H1 (cell line): ENCODE measurements at regions not wholly inside any gene's neighbourhood (a gene's known extent, or its start where the extent isn't known, plus 50 kb on each side); places are given as distances from the start of the nearest gene placed in this dataset.

Experiments used
- CTCF ChIA-PET: fragments of 300-600 bp; sonication (Branson Sonifier 250); formaldehyde crosslinking; loops from one replicate; lab custom pipeline; 2021; ENCODE audit not compliant: partially characterized antibody; lab: Charles Lee
- POLR2A ChIA-PET: fragments of 300-600 bp; sonication (Branson Sonifier 250); formaldehyde crosslinking; loops from one replicate; lab custom pipeline; 2021; ENCODE audit warnings: inconsistent platforms; ENCODE audit not compliant: partially characterized antibody; lab: Charles Lee
- DNase-seq, 2 experiments: peaks; one replicate each; pipeline versions ENCODE4 v3.0.0 to v3.0.0-alpha.2; 2010 to 2022; ENCODE audit warnings: low spot score in 2 of 2, low read depth in 1 of 2, mixed read lengths in 1 of 2
- FAIRE-seq: peaks from 2 replicates; lab custom pipeline; 2011; peaks lifted over from hg19 to GRCh38; lab: Jason Lieb, UNC
- H2AFZ ChIP-seq: 2 replicates; pipeline ENCODE4 v1.8.1; 2012; ENCODE audit warnings: low read length, inconsistent platforms
- H2AK5ac ChIP-seq: 2 replicates; pipeline ENCODE4 v1.6.1; 2013; ENCODE audit warnings: low read depth, low read length
- H2BK120ac ChIP-seq: replicated peaks from 2 replicates; pipeline ENCODE3; 2013; ENCODE audit warnings: low read depth, low read length, inconsistent platforms
- H2BK12ac ChIP-seq: 2 replicates; pipeline ENCODE4 v1.6.1; 2013; ENCODE audit warnings: low read depth, low read length
- H2BK15ac ChIP-seq: 2 replicates; pipeline ENCODE4 v1.6.1; 2013; ENCODE audit warnings: low read length
- H2BK20ac ChIP-seq: 2 replicates; pipeline ENCODE4 v1.6.1; 2013; ENCODE audit warnings: low read length
- H2BK5ac ChIP-seq: 2 replicates; pipeline ENCODE4 v1.6.1; 2013; ENCODE audit warnings: low read depth, low read length
- H3K14ac ChIP-seq: 2 replicates; pipeline ENCODE4 v1.6.1; 2013; ENCODE audit warnings: inconsistent platforms; ENCODE audit not compliant: insufficient read length
- H3K18ac ChIP-seq: 2 replicates; pipeline ENCODE4 v1.6.1; 2013; ENCODE audit warnings: low read length; ENCODE audit errors: extremely low read depth
- H3K23ac ChIP-seq: 2 replicates; pipeline ENCODE4 v1.6.1; 2013; ENCODE audit warnings: inconsistent platforms; ENCODE audit not compliant: insufficient read length
- H3K23me2 ChIP-seq: 2 replicates; pipeline ENCODE4 v1.6.1; 2013; ENCODE audit warnings: low read depth, low read length
- H3K27ac ChIP-seq: 2 replicates; pipeline ENCODE4 v1.6.1; 2011; ENCODE audit warnings: low read depth, low read length, inconsistent platforms
- H3K27me3 ChIP-seq, 4 experiments: replicated peaks in 1 of 4; 1 replicate in 1 of 4; 2 replicates in 3 of 4; pipeline versions ENCODE4 v1.6.1 to v1.8.1; 2011 to 2013; ENCODE audit warnings: low read length in 3 of 4, mild to moderate bottlenecking in 3 of 4, inconsistent platforms in 2 of 4, mixed read lengths in 2 of 4, moderate library complexity in 1 of 4; ENCODE audit not compliant: control insufficient read depth in 3 of 4, insufficient read depth in 3 of 4; ENCODE audit errors: extremely low read depth in 1 of 4
- H3K36me3 ChIP-seq, 4 experiments: 2 replicates each; pipeline versions ENCODE4 v1.6.1 to v1.8.1; 2011 to 2013; ENCODE audit warnings: mild to moderate bottlenecking in 4 of 4, low read length in 3 of 4, moderate library complexity in 2 of 4, control low read depth in 1 of 4, inconsistent platforms in 1 of 4; ENCODE audit not compliant: insufficient read depth in 4 of 4, control insufficient read depth in 2 of 4
- H3K4ac ChIP-seq: replicated peaks from 2 replicates; pipeline ENCODE3; 2013; ENCODE audit warnings: low read length, low read depth, mixed read lengths, inconsistent platforms; ENCODE audit not compliant: insufficient read length
- H3K4me1 ChIP-seq, 4 experiments: replicated peaks in 1 of 4; 1 replicate in 1 of 4; 2 replicates in 3 of 4; pipeline versions ENCODE4 v1.6.1 to v1.8.1; 2011 to 2013; ENCODE audit warnings: low read length in 3 of 4, inconsistent platforms in 2 of 4, mixed read lengths in 1 of 4; ENCODE audit not compliant: insufficient read depth in 4 of 4, control insufficient read depth in 3 of 4
- H3K4me2 ChIP-seq, 2 experiments: 2 replicates each; pipeline versions ENCODE4 v1.6.1 to v1.8.1; 2011 to 2013; ENCODE audit warnings: low read depth in 2 of 2, low read length in 2 of 2, control low read depth in 1 of 2, inconsistent platforms in 1 of 2, mild to moderate bottlenecking in 1 of 2; ENCODE audit not compliant: insufficient read depth in 1 of 2
- H3K4me3 ChIP-seq, 4 experiments: fragments of 200-600, 300-600 bp in 1 of 4; sonication (generic), shearing (Covaris generic), sonication (Bioruptor Twin) in 1 of 4; 2 replicates each; pipeline versions ENCODE4 v1.5.1 to v1.8.1; 2011 to 2016; ENCODE audit warnings: low read length in 4 of 4, low read depth in 3 of 4, control low read depth in 2 of 4, inconsistent platforms in 2 of 4, mild to moderate bottlenecking in 2 of 4, mixed read lengths in 1 of 4, moderate library complexity in 1 of 4; ENCODE audit not compliant: insufficient read depth in 2 of 4; ENCODE audit errors: extremely low read depth in 1 of 4
- H3K56ac ChIP-seq: replicated peaks from 2 replicates; pipeline ENCODE3; 2013; ENCODE audit warnings: low read depth, mild to moderate bottlenecking, mixed read lengths, low read length, inconsistent platforms; ENCODE audit not compliant: insufficient read length
- H3K79me1 ChIP-seq: 2 replicates; pipeline ENCODE4 v1.6.1; 2013; ENCODE audit warnings: low read depth, low read length, control low read depth
- H3K79me2 ChIP-seq, 2 experiments: 2 replicates each; pipeline versions ENCODE4 v1.6.1 to v1.8.1; 2012 to 2013; ENCODE audit warnings: low read length in 2 of 2, mild to moderate bottlenecking in 2 of 2, inconsistent platforms in 1 of 2; ENCODE audit not compliant: insufficient read depth in 2 of 2, control insufficient read depth in 1 of 2
- H3K9ac ChIP-seq, 4 experiments: replicated peaks in 1 of 4; 1 replicate in 1 of 4; 2 replicates in 3 of 4; pipeline versions ENCODE4 v1.6.1 to v1.8.1; 2011 to 2013; ENCODE audit warnings: low read depth in 3 of 4, low read length in 3 of 4, control low read depth in 2 of 4, mild to moderate bottlenecking in 2 of 4, moderate library complexity in 2 of 4, inconsistent platforms in 1 of 4; ENCODE audit errors: extremely low read depth in 1 of 4
- H3K9me3 ChIP-seq, 2 experiments: 2 replicates each; pipeline versions ENCODE4 v1.6.1 to v1.8.1; 2012 to 2013; ENCODE audit warnings: mild to moderate bottlenecking in 2 of 2, moderate library complexity in 2 of 2, control low read depth in 1 of 2, inconsistent platforms in 1 of 2, low read depth in 1 of 2, low read length in 1 of 2, mixed read lengths in 1 of 2; ENCODE audit not compliant: insufficient read depth in 2 of 2
- H4K20me1 ChIP-seq, 2 experiments: replicated peaks in 1 of 2; 2 replicates each; pipeline versions ENCODE3 to v1.8.1; 2011 to 2013; ENCODE audit warnings: inconsistent platforms in 2 of 2, low read length in 2 of 2, mild to moderate bottlenecking in 1 of 2; ENCODE audit not compliant: insufficient read depth in 2 of 2, control insufficient read depth in 1 of 2
- H4K5ac ChIP-seq: 2 replicates; pipeline ENCODE4 v1.6.1; 2013; ENCODE audit warnings: low read length, low read depth, mixed read lengths, inconsistent platforms; ENCODE audit not compliant: insufficient read length
- H4K8ac ChIP-seq: 2 replicates; pipeline ENCODE4 v1.8.0; 2013; ENCODE audit warnings: mild to moderate bottlenecking, moderate library complexity, low read length, inconsistent platforms; ENCODE audit not compliant: insufficient read depth; ENCODE audit errors: extremely low read depth
- H4K91ac ChIP-seq: replicated peaks from 2 replicates; pipeline ENCODE3; 2013; ENCODE audit warnings: low read length, mixed read lengths, inconsistent platforms; ENCODE audit not compliant: insufficient read length
- ASH2L ChIP-seq: fragments of 200-600, 300-600 bp; sonication (generic); IDR thresholded peaks from one replicate; pipeline ENCODE4 v1.7.1; 2017; ENCODE audit warnings: low read length
- CBX8 ChIP-seq: fragments of 300-800, 300-1000 bp; sonication (generic); IDR thresholded peaks from 2 replicates; pipeline ENCODE4 v1.7.1; 2016; ENCODE audit warnings: low read depth, low read length, borderline replicate concordance
- FOSL1 ChIP-seq: IDR thresholded peaks from 2 replicates; pipeline ENCODE4 v1.6.1; 2011; ENCODE audit warnings: mild to moderate bottlenecking, low read depth, low read length, moderate library complexity; ENCODE audit not compliant: insufficient read depth
- MAFK ChIP-seq: IDR thresholded peaks from 2 replicates; pipeline ENCODE4 v1.6.1; 2012; ENCODE audit warnings: low read depth, mild to moderate bottlenecking, improper control_type of control experiment, low read length
- RAD21 ChIP-seq, 2 experiments: IDR thresholded peaks in 1 of 2; conservative IDR thresholded peaks in 1 of 2; 2 replicates each; pipeline ENCODE4 v1.6.1; 2011; ENCODE audit warnings: low read depth in 2 of 2, low read length in 2 of 2, improper control_type of control experiment in 1 of 2, inconsistent platforms in 1 of 2, mild to moderate bottlenecking in 1 of 2, moderate library complexity in 1 of 2
- RNF2 ChIP-seq: fragments of 200-900, 300-1000 bp; sonication (generic); IDR thresholded peaks from 2 replicates; pipeline ENCODE4 v1.7.1; 2016; ENCODE audit warnings: borderline replicate concordance, low read depth, mild to moderate bottlenecking, antibody characterized with exemption, low read length; ENCODE audit not compliant: poor library complexity, severe bottlenecking; ENCODE audit errors: missing control alignments
- WGBS, 2 experiments: shearing (Covaris generic) in 1 of 2; methylation state at CpG; one replicate each; pipeline versions ENCODE4 v1.1.6 to v1.1.7; 2013 to 2015; ENCODE audit warnings: low lambda C conversion rate in 2 of 2, mixed read lengths in 2 of 2, inconsistent platforms in 1 of 2, low coverage in 1 of 2, missing lambda C conversion rate in 1 of 2; ENCODE audit not compliant: insufficient replicate concordance in 2 of 2, insufficient coverage in 1 of 2, insufficient read length in 1 of 2; ENCODE audit errors: extremely low coverage in 1 of 2, missing lambda C conversion rate in 1 of 2; 5-methylcytosine and 5-hydroxymethylcytosine counted together

DNA sequence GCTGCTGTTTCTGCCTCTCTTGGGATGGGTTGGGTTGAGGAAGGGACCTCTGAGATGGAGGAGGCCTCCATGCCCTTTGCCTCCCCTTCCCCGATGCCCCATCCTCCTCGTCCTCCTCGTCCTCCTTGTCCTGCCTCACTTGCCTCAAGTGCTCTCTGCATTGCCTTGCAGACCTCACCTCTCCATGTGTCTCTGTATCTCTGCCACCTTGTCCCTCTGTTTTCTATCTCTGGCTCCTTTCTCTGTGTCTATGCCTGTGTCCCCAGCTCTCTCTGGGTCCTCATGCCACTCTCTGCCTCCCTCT lies 87.5 kb downstream of the MCFD2 start:
- no peak overlapping the region for H3K4me3 ChIP-seq
- no peaks in the 10 kb centered on the region for H4K20me1 ChIP-seq
- no peak overlapping the region for H3K4me2 ChIP-seq
- no peak for TF ChIP-seq RAD21 (IDR thresholded peaks at IDR 0.05 in 1 of 2, conservative IDR thresholded peaks at IDR 0.05 in 1 of 2; ENCODE audit: low read depth in 2 of 2, low read length in 2 of 2)
- TF ChIP-seq CBX8 = no peak
- no peak for TF ChIP-seq ASH2L
- no peak for TF ChIP-seq MAFK
- no peak for TF ChIP-seq RNF2
- TF ChIP-seq FOSL1 = no peak
- no peak overlapping the region for H3K4ac ChIP-seq
- H3K56ac ChIP-seq = no peak overlapping the region
- FAIRE-seq (no peak), DNase-seq (no peak)
- H2BK12ac ChIP-seq = no peak overlapping the region
- H2BK5ac ChIP-seq = no peak overlapping the region; the same call in 1 of the 2 replicates
- no peak overlapping the region for H2BK15ac ChIP-seq
- 0 out of 4 replicates have a peak, but pooled peaks cover 0 to 3% of the 10 kb centered on the region in 2 experiments for H3K9me3 ChIP-seq
- H3K27ac ChIP-seq = no peak overlapping the region
- no peak overlapping the region for H2AK5ac ChIP-seq
- H2BK20ac ChIP-seq = no peak overlapping the region
- no peaks in the 10 kb centered on the region for H3K4me1 ChIP-seq
- H3K18ac ChIP-seq = no peak overlapping the region
- H3K23ac ChIP-seq = no peak overlapping the region
- WGBS, 2 experiments = 80% methylated on average over 1 of the region's 3 CpGs; no CpG with 5 or more reads in 1 of the 2 experiments
- no peak overlapping the region for H3K9ac ChIP-seq
- ChIA-PET CTCF (interaction anchor here (0.6 to 2.0 kb wide), 2 partner anchors 18 to 475 kb away, joined by 3 to 6 read pairs; no protein-coding TSS in a partner anchor), POLR2A (no interaction called here)
- H3K79me2 ChIP-seq = no peaks in the 10 kb centered on the region
- H3K79me1 ChIP-seq = no peaks in the 10 kb centered on the region
- H3K36me3 ChIP-seq = no peaks in the 10 kb centered on the region
- no peak overlapping the region for H2AFZ ChIP-seq
- H4K91ac ChIP-seq = no peak overlapping the region
- no peak overlapping the region for H3K14ac ChIP-seq
- no peak overlapping the region for H4K8ac ChIP-seq
- H3K23me2 ChIP-seq = no peaks in the 10 kb centered on the region; the same call in 1 of the 2 replicates
- H2BK120ac ChIP-seq = no peak overlapping the region
- no peaks in the 10 kb centered on the region for H3K27me3 ChIP-seq
- H4K5ac ChIP-seq = no peak overlapping the region
